Astrocyte of the spinal cord (primary cell): ENCODE measurements at regions not wholly inside any gene's neighbourhood (a gene's known extent, or its start where the extent isn't known, plus 50 kb on each side); places are given as distances from the start of the nearest gene placed in this dataset.

Source experiments
- DNase-seq: peaks from one replicate; pipeline ENCODE4 v3.0.0; 2011; ENCODE audit warnings: low read depth, low spot score
- H3K4me3 ChIP-seq: 2 replicates; pipeline ENCODE4 v1.5.1; 2011; ENCODE audit warnings: low read depth, mild to moderate bottlenecking, low read length, moderate library complexity
- in situ Hi-C: cut with HindIII; loops from 2 replicates; pipeline ENCODE4 v1.10.0; 2017; ENCODE audit warnings: low sequenced_read_pairs
- TF ChIP-seq, protein P1 (sequence below): IDR thresholded peaks from 2 replicates; pipeline ENCODE4 v1.5.1; 2012; ENCODE audit warnings: low read depth, mild to moderate bottlenecking, low read length, inconsistent platforms

DNA sequence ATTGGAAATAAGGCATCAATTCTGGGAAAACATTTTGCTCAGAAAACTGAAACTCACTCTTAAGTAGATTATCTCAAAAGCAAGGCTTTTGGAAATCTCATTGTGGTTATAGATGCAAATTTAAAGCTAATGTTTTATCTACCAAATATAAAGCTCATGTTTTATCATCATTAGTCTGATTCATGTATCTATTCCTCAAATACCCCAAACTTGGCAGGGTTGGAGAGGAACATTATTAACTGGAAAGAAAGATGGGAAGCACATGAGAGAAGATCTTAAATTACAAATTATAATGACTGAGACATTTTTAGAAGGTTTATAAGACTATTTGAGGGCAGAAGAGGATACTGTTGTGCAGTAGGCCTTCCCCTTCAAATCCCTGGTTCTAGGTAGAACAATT lies 137.3 kb upstream of the TGFBR2 start:
- no peak for DNase-seq
- no peak overlapping the region for H3K4me3 ChIP-seq
- TF ChIP-seq, protein P1, sequence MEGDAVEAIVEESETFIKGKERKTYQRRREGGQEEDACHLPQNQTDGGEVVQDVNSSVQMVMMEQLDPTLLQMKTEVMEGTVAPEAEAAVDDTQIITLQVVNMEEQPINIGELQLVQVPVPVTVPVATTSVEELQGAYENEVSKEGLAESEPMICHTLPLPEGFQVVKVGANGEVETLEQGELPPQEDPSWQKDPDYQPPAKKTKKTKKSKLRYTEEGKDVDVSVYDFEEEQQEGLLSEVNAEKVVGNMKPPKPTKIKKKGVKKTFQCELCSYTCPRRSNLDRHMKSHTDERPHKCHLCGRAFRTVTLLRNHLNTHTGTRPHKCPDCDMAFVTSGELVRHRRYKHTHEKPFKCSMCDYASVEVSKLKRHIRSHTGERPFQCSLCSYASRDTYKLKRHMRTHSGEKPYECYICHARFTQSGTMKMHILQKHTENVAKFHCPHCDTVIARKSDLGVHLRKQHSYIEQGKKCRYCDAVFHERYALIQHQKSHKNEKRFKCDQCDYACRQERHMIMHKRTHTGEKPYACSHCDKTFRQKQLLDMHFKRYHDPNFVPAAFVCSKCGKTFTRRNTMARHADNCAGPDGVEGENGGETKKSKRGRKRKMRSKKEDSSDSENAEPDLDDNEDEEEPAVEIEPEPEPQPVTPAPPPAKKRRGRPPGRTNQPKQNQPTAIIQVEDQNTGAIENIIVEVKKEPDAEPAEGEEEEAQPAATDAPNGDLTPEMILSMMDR: no peak
- in situ Hi-C loops: no loop called here

DNA sequence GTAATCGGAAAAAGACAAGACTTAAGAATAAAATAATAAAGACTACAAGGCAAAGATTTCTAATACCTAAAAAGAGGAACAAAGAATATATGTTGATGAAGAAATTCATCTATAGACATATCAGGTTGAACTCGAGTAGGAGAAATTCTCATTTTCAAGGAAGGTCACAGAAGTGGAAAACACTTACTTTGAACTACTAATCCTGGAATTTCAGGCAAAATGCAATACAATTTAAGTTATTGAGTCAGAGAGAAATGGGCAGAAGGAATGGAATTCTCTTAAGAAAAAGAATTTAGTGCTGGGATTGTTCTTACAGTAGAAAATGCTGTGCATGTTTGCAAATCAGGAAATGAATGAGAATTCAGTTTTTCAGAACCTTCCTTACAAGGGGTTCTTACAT lies 135.9 kb upstream of the TGFBR2 start:
- H3K4me3 ChIP-seq: no peak overlapping the region
- TF ChIP-seq, protein P1: no peak
- peak; percentile 38 for DNase-seq
- in situ Hi-C loops: no loop called here

DNA sequence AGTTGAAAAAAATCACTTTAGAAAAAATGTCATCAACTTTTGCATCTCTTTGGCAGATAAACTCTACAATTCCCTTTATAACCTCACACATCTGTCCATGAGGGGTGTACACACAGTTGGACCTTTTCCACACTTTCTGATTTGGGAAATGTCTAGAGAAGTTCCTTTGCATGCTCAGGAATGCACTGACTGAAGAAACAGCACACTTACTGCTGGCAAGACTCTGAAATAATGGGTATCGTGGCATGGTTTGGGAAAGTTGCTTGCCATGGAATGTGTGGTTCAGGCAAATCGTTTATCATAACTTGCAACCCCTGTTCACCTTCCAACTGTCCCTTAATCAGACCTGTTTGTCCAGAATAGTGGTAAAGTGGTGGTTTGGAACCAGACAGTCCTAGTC lies 135.3 kb upstream of the TGFBR2 start:
- no peak overlapping the region for H3K4me3 ChIP-seq
- in situ Hi-C loops: no loop called here
- DNase-seq: peak; percentile 56
- TF ChIP-seq, protein P1: no peak

DNA sequence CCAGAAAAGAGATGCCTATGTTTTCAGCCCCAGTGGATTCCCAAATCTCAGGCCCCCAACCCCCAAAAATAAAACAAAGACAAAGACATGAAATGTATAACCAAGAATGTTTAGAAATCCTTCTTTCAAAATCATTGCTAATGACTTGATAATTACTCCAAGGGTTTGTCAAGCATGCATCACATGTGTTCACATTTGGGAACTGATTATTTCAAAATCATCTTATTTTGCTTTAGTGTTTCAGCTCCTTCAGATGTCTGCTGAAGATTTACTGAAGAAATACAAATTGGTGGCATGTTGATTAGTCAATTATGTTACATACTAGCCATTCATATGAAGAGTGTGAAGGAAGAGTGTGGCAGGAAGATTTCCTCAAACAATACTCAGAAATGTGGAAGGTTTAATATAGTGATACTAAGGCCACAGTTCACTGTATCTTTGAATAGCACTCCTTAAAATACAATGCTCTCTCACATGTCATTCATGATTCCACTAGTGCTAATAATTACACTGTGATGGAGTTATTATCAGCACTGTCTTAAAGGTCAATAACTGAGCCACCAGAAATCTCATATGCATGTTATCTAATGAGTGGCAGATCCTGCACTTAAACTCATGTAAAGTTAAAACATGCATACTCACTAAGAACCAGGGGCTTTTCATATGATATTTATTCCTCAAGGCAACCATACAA lies 134.5 kb upstream of the TGFBR2 start:
- H3K4me3 ChIP-seq: no peak overlapping the region
- DNase-seq: no peak
- in situ Hi-C loops: no loop called here
- TF ChIP-seq, protein P1: no peak

DNA sequence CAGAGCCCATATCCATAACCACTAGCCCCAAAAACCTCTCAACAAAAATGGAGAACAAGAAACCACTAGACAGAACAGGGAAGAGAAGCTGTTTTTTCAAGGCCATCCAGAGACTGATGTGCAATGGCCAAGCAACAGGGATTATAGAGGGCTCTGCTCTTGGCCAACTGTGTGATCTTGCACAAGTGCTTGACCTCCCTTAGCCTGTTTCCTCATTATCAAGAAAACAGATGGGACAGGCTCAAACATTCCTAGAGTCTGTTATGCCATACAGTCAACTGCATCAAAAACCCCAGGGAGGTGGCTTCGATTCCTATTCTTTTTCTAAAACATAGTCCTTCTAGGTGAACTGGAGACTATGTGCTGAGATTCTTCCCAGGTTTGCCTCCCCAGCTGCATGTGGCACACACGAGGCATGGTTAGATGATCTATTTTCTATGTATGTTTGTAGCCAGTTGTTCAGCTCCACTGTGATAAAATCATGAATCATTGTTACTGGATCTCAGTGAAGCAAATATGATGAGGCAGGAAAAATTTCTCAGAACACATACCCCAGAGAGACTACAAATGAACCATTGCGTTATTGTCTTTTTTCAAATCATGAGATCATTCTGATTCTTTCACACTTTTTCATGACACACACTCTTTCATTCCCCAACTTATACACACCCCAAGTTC lies 132.9 kb upstream of the TGFBR2 start:
- TF ChIP-seq, protein P1: no peak
- in situ Hi-C loops: no loop called here
- no peak for DNase-seq
- H3K4me3 ChIP-seq: no peak overlapping the region

DNA sequence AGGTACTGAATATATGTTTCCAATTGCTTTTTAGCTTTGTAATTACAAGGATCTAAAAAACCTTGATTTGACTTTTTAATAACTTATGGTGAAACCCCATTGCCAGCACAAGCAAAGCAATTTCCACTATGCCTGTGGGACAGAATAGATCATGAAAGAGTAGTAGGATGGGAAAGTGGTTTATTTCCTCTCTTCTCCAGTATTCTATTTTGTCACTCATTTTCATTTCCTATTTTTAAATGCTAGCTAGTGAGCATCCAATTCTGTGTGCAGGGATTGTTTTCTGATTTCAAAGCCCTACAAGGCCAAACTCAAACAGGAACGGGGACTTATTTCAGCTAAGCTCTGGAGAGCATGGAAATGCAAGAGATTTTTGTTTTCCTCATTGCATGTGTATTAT lies 132.0 kb upstream of the TGFBR2 start:
- TF ChIP-seq, protein P1: no peak

More for the DNA sequence above, 132.0 kb upstream of the TGFBR2 start:
- H3K4me3 ChIP-seq: no peak overlapping the region
- in situ Hi-C loops: no loop called here
- DNase-seq: no peak
